ENCODE measurements at regions not wholly inside any gene's neighbourhood (a gene's known extent, or its start where the extent isn't known, plus 50 kb on each side); places are given as distances from the start of the nearest gene placed in this dataset.

DNA sequence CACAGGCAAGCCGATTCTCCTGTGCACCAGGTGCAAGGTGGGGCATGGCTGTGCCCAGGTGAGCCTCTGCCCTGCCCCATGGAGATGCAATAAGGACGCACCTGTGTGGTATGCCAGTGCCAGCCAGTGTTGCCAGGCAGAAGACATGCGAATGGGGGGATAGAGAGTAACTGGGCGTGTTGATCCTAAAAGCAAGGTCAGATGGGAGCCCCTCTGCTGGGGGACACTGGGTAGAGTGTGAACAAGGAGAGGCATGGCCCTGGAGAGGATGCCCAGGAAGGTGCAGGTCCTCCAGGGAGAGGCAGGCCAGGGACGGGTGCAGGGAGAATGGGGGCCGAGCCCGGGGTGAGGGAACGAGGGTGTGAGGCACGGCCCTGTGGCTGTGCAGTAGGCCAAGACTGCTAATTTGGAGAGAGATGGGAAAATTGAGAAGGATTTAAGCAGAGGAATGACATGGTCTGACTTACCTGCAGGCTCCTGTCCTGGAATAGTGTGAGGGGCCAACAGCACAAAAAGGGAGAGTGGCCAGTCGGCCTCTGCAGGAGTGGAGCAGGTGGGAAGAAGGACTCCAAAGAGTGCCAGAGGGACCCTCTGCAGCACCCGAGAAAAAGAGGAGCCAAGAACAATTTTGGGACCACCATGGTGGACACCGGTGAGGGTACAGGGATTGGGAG lies 690.4 kb upstream of the HS6ST1 start:
- H3K27me3 ChIP-seq (ENCODE audit: control insufficient read depth, extremely low read depth, insufficient read depth, low read length): no peaks in the 10 kb centered on the region
- H3K4me2 ChIP-seq (ENCODE audit: control insufficient read depth, extremely low read depth, insufficient read depth, low read depth, low read length): no peak overlapping the region
- no peak for TF ChIP-seq EZH2 (IDR thresholded peaks at IDR 0.05; ENCODE audit: low read length)
- TF ChIP-seq, protein P1, sequence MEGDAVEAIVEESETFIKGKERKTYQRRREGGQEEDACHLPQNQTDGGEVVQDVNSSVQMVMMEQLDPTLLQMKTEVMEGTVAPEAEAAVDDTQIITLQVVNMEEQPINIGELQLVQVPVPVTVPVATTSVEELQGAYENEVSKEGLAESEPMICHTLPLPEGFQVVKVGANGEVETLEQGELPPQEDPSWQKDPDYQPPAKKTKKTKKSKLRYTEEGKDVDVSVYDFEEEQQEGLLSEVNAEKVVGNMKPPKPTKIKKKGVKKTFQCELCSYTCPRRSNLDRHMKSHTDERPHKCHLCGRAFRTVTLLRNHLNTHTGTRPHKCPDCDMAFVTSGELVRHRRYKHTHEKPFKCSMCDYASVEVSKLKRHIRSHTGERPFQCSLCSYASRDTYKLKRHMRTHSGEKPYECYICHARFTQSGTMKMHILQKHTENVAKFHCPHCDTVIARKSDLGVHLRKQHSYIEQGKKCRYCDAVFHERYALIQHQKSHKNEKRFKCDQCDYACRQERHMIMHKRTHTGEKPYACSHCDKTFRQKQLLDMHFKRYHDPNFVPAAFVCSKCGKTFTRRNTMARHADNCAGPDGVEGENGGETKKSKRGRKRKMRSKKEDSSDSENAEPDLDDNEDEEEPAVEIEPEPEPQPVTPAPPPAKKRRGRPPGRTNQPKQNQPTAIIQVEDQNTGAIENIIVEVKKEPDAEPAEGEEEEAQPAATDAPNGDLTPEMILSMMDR (optimal IDR thresholded peaks at IDR 0.05 in 1 of 3, IDR thresholded peaks at IDR 0.05 in 1 of 3, conservative IDR thresholded peaks at IDR 0.05 in 1 of 3; ENCODE audit: extremely low read depth in 1 of 3, insufficient read depth in 2 of 3, low read length in 3 of 3): no peak
- H3K4me3 ChIP-seq (ENCODE audit: control insufficient read depth in 2 of 3, extremely low read depth in 1 of 3, insufficient read depth in 2 of 3, low read depth in 1 of 3, low read length in 3 of 3): no peak overlapping the region
- H3K79me2 ChIP-seq (ENCODE audit: control insufficient read depth, insufficient read depth, low read length): no peaks in the 10 kb centered on the region
- FAIRE-seq: no peak
- no peaks in the 10 kb centered on the region for H4K20me1 ChIP-seq (ENCODE audit: control insufficient read depth, extremely low read depth, insufficient read depth, low read length)
- no peak overlapping the region for H2AFZ ChIP-seq (ENCODE audit: control insufficient read depth, low read length)
- no peaks in the 10 kb centered on the region for H3K9me1 ChIP-seq (ENCODE audit: control insufficient read depth, extremely low read depth, insufficient read depth, low read length)
- peaks cover 12% of the 10 kb centered on the region for H3K4me1 ChIP-seq (ENCODE audit: control insufficient read depth, extremely low read depth, insufficient read depth, low read length)
- dilution Hi-C loops (cut with MboI; ENCODE audit: extremely low pct_ligation_motif_present, low sequenced_read_pairs): no loop called here
- no peak overlapping the region for H3K27ac ChIP-seq (ENCODE audit: control insufficient read depth, insufficient read depth, low read length)
- no peaks in the 10 kb centered on the region for H3K36me3 ChIP-seq (ENCODE audit: control insufficient read depth in 2 of 2, extremely low read depth in 1 of 2, insufficient read depth in 2 of 2, low read length in 2 of 2)
- no peaks in the 10 kb centered on the region for H3K9me3 ChIP-seq (ENCODE audit: control insufficient read depth, low read depth, low read length)
- DNase-seq (ENCODE audit: low read depth, low spot score): no peak
- H3K9ac ChIP-seq (ENCODE audit: control insufficient read depth, extremely low read depth, insufficient read depth, low read length): no peak overlapping the region

DNA sequence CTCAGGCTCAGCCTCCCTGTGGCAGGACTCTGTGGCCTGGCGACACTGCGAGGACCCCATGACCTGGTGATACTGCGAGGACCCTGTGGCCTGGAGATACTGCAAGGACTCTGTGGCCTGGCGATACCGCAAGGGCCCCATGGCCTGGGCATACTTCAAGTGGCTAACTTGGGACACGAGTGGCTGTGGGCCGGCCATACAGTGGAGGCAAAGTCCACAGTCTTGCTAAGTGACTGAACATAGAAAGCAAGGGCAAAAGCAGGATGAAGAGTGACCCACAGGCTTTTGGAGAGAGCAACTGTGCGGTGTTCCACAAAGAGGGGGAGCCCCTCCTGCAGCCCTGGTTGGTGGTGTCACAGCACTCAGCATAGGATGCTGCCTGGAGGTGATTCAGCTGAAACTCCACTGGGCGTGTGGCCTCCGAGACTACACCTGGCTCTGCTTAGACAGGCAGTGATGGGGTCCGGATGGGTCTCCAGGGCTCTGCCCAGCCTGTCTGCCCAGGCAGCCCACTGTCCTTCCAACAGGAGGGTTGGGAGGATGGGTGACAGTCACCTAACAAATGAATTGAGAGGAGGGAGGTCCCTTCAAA lies 691.0 kb upstream of the HS6ST1 start:
- H3K9ac ChIP-seq (ENCODE audit: control insufficient read depth, extremely low read depth, insufficient read depth, low read length): no peak overlapping the region
- H2AFZ ChIP-seq (ENCODE audit: control insufficient read depth, low read length): no peak overlapping the region
- no peak overlapping the region for H3K27ac ChIP-seq (ENCODE audit: control insufficient read depth, insufficient read depth, low read length)
- no peaks in the 10 kb centered on the region for H3K9me3 ChIP-seq (ENCODE audit: control insufficient read depth, low read depth, low read length)
- no peaks in the 10 kb centered on the region for H3K9me1 ChIP-seq (ENCODE audit: control insufficient read depth, extremely low read depth, insufficient read depth, low read length)
- FAIRE-seq (no peak), DNase-seq (ENCODE audit: low read depth, low spot score) (no peak)
- no peak overlapping the region for H3K4me3 ChIP-seq (ENCODE audit: control insufficient read depth in 2 of 3, extremely low read depth in 1 of 3, insufficient read depth in 2 of 3, low read depth in 1 of 3, low read length in 3 of 3)
- no peaks in the 10 kb centered on the region for H3K36me3 ChIP-seq (ENCODE audit: control insufficient read depth in 2 of 2, extremely low read depth in 1 of 2, insufficient read depth in 2 of 2, low read length in 2 of 2)
- no peak for TF ChIP-seq EZH2 (IDR thresholded peaks at IDR 0.05; ENCODE audit: low read length)
- TF ChIP-seq, protein P1 (optimal IDR thresholded peaks at IDR 0.05 in 1 of 3, IDR thresholded peaks at IDR 0.05 in 1 of 3, conservative IDR thresholded peaks at IDR 0.05 in 1 of 3; ENCODE audit: extremely low read depth in 1 of 3, insufficient read depth in 2 of 3, low read length in 3 of 3): no peak
- dilution Hi-C loops (cut with MboI; ENCODE audit: extremely low pct_ligation_motif_present, low sequenced_read_pairs): no loop called here
- H3K27me3 ChIP-seq (ENCODE audit: control insufficient read depth, extremely low read depth, insufficient read depth, low read length): no peaks in the 10 kb centered on the region
- H3K4me1 ChIP-seq (ENCODE audit: control insufficient read depth, extremely low read depth, insufficient read depth, low read length): peaks cover 12% of the 10 kb centered on the region
- no peaks in the 10 kb centered on the region for H3K79me2 ChIP-seq (ENCODE audit: control insufficient read depth, insufficient read depth, low read length)
- no peaks in the 10 kb centered on the region for H4K20me1 ChIP-seq (ENCODE audit: control insufficient read depth, extremely low read depth, insufficient read depth, low read length)
- H3K4me2 ChIP-seq (ENCODE audit: control insufficient read depth, extremely low read depth, insufficient read depth, low read depth, low read length): no peak overlapping the region
